ENCODE measurements at regions not wholly inside any gene's neighbourhood (a gene's known extent, or its start where the extent isn't known, plus 50 kb on each side); places are given as distances from the start of the nearest gene placed in this dataset.

- DNase-seq (no peak), ATAC-seq (no peak)
- no peak overlapping the region for H3K4me3 ChIP-seq
- H3K27ac ChIP-seq: no peak overlapping the region
- H3K9me3 ChIP-seq: no peaks in the 10 kb centered on the region
- WGBS (ENCODE audit: insufficient coverage, low coverage, low lambda C conversion rate, missing lambda C conversion rate): 100% methylated on average over 1 of the region's 1 CpG
- no peaks in the 10 kb centered on the region for H3K4me1 ChIP-seq
- no peaks in the 10 kb centered on the region for H3K36me3 ChIP-seq
- TF ChIP-seq CTCF (IDR thresholded peaks at IDR 0.05) (no peak), POLR2A (IDR thresholded peaks at IDR 0.05) (no peak)
- H3K27me3 ChIP-seq: no peaks in the 10 kb centered on the region
- intact Hi-C loops (cut with DNase I): no loop called here
These were observed 281.1 kb upstream of the NCKAP5 start for GRCh38 chr2:133849341-133849740.

GRCh38 chr2:133854603-133855200 lies 286.4 kb upstream of the NCKAP5 start:
- no CpG with 5 or more reads among the region's 5 CpGs for WGBS (ENCODE audit: insufficient coverage, low coverage, low lambda C conversion rate, missing lambda C conversion rate)
- no peaks in the 10 kb centered on the region for H3K36me3 ChIP-seq
- no peaks in the 10 kb centered on the region for H3K27me3 ChIP-seq
- H3K27ac ChIP-seq: no peak overlapping the region
- intact Hi-C loops (cut with DNase I): no loop called here
- no peak for TF ChIP-seq CTCF (IDR thresholded peaks at IDR 0.05)
- TF ChIP-seq POLR2A (IDR thresholded peaks at IDR 0.05): no peak
- DNase-seq (no peak), ATAC-seq (no peak)
- no peaks in the 10 kb centered on the region for H3K9me3 ChIP-seq
- H3K4me3 ChIP-seq: no peak overlapping the region
- no peaks in the 10 kb centered on the region for H3K4me1 ChIP-seq

- DNase-seq (no peak), ATAC-seq (no peak)
- Histone ChIP-seq H3K36me3 (no peaks in the 10 kb centered on the region), H3K27me3 (no peaks in the 10 kb centered on the region), H3K4me1 (no peaks in the 10 kb centered on the region), H3K9me3 (no peaks in the 10 kb centered on the region), H3K27ac (no peak overlapping the region), H3K4me3 (no peak overlapping the region)
- TF ChIP-seq CTCF (IDR thresholded peaks at IDR 0.05) (no peak), POLR2A (IDR thresholded peaks at IDR 0.05) (no peak)
- intact Hi-C loops (cut with DNase I): no loop called here
- 83% methylated on average over 4 of the region's 4 CpGs for WGBS (ENCODE audit: insufficient coverage, low coverage, low lambda C conversion rate, missing lambda C conversion rate)
These were observed 287.3 kb upstream of the NCKAP5 start for GRCh38 chr2:133855526-133855925.

GRCh38 chr2:133856678-133857077 lies 288.4 kb upstream of the NCKAP5 start:
- ATAC-seq: no peak
- no peaks in the 10 kb centered on the region for H3K9me3 ChIP-seq
- no peaks in the 10 kb centered on the region for H3K27me3 ChIP-seq
- no peaks in the 10 kb centered on the region for H3K4me1 ChIP-seq
- intact Hi-C loops (cut with DNase I): no loop called here
- DNase-seq: no peak
- H3K27ac ChIP-seq: no peak overlapping the region
- H3K36me3 ChIP-seq: no peaks in the 10 kb centered on the region
- H3K4me3 ChIP-seq: no peak overlapping the region
- no peak for TF ChIP-seq CTCF (IDR thresholded peaks at IDR 0.05)
- TF ChIP-seq POLR2A (IDR thresholded peaks at IDR 0.05): no peak

- intact Hi-C loops (cut with DNase I): no loop called here
- no peak for DNase-seq
- H3K27ac ChIP-seq: no peak overlapping the region
- whole genome bisulfite sequencing (ENCODE audit: insufficient coverage, low coverage, low lambda C conversion rate, missing lambda C conversion rate): 46% methylated on average over 4 of the region's 6 CpGs
- no peaks in the 10 kb centered on the region for H3K36me3 ChIP-seq
- no peaks in the 10 kb centered on the region for H3K9me3 ChIP-seq
- H3K4me3 ChIP-seq: no peak overlapping the region
- no peak for TF ChIP-seq POLR2A (IDR thresholded peaks at IDR 0.05)
- TF ChIP-seq CTCF (IDR thresholded peaks at IDR 0.05): no peak
- ATAC-seq: no peak
- no peaks in the 10 kb centered on the region for H3K27me3 ChIP-seq
- H3K4me1 ChIP-seq: no peaks in the 10 kb centered on the region
These were observed 291.3 kb upstream of the NCKAP5 start for GRCh38 chr2:133859578-133859977.

Measured in right lobe of liver (tissue), 6 donors.